ENCODE measurements at regions not wholly inside any gene's neighbourhood (a gene's known extent, or its start where the extent isn't known, plus 50 kb on each side); places are given as distances from the start of the nearest gene placed in this dataset.

GRCh38 chr10:94076325-94076841 lies 82.7 kb downstream of the PLCE1 start:
- TF ChIP-seq CTCF (IDR thresholded peaks at IDR 0.05) (no peak), EZH2 (IDR thresholded peaks at IDR 0.05; ENCODE audit: borderline replicate concordance, insufficient read depth, low read depth, low read length, poor library complexity, severe bottlenecking) (no peak)
